HUES64 (cell line): ENCODE measurements at regions not wholly inside any gene's neighbourhood (a gene's known extent, or its start where the extent isn't known, plus 50 kb on each side); places are given as distances from the start of the nearest gene placed in this dataset.
A peak's percentile ranks its signal among the peaks of the same experiment; 100 is the strongest.

Experiments used
- H3K27ac ChIP-seq: 2 replicates; pipeline ENCODE4 v1.7.0; 2013; ENCODE audit warnings: low read depth, low read length, inconsistent platforms
- H3K27me3 ChIP-seq: 2 replicates; pipeline ENCODE4 v1.6.1; 2013; ENCODE audit warnings: mild to moderate bottlenecking, low read length; ENCODE audit not compliant: insufficient read depth
- H3K36me3 ChIP-seq: 2 replicates; pipeline ENCODE4 v1.6.1; 2013; ENCODE audit warnings: mild to moderate bottlenecking, low read length; ENCODE audit not compliant: insufficient read depth
- H3K4me1 ChIP-seq: 2 replicates; pipeline ENCODE4 v1.6.1; 2013; ENCODE audit warnings: mild to moderate bottlenecking, low read length, moderate library complexity; ENCODE audit not compliant: insufficient read depth
- H3K4me3 ChIP-seq: 2 replicates; pipeline ENCODE4 v1.5.1; 2013; ENCODE audit warnings: mild to moderate bottlenecking, low read length, moderate library complexity
- H3K9ac ChIP-seq: 2 replicates; pipeline ENCODE4 v1.6.1; 2013; ENCODE audit warnings: mild to moderate bottlenecking, low read depth, low read length
- H3K9me3 ChIP-seq: 2 replicates; pipeline ENCODE4 v1.6.1; 2013; ENCODE audit warnings: low read depth, low read length; ENCODE audit not compliant: insufficient read depth
- WGBS: fragments of 150-250, 120-280 bp; methylation state at CpG from one replicate; pipeline ENCODE4 v1.1.7; 2013; ENCODE audit warnings: missing lambda C conversion rate; 5-methylcytosine and 5-hydroxymethylcytosine counted together

DNA sequence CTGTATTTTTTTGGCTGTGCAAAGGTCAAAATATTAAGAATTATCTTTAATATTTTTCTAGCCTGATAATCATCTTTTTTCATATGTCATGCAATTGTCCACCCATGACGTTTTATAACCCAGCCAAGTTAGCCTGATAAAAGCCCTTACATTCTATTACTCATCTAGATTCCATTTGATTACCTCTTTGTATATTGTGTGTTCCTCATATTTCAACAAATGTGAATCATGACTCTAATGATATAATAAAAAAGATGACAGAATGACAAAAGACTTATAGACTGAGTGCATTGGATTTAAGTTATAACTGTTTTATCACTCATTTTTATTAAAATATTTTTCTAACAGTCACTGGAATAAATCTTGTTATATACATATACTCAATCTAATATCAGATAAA is 1560.0 kb upstream of the LRRTM3 start:
- WGBS = 89% methylated on average over 1 of the region's 1 CpG
- Histone ChIP-seq H3K27ac (no peak overlapping the region), H3K9ac (no peak overlapping the region), H3K4me3 (no peak overlapping the region), H3K9me3 (no peaks in the 10 kb centered on the region), H3K4me1 (no peaks in the 10 kb centered on the region), H3K27me3 (no peaks in the 10 kb centered on the region), H3K36me3 (no peaks in the 10 kb centered on the region)

DNA sequence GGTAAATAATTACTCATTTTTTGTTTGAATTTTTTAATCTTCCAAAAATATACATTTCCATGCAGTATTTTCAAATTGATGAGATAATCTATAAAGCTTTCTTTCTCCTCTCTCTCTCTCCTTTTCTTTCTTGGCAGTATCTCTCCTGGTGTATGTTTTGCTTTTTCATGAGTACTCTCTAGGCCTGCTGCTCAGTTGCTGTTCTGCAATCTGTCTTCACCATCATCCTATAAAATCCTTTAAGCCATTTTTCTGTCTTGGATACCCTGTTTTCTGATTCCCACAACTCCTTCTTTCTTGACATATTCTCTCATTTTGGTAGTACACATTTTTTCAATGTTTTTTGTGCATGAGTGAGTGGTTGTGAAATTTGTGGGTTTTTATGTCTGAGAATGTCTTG is 1558.1 kb upstream of the LRRTM3 start:
- no peaks in the 10 kb centered on the region for H3K36me3 ChIP-seq
- H3K27me3 ChIP-seq = no peaks in the 10 kb centered on the region
- no peaks in the 10 kb centered on the region for H3K9me3 ChIP-seq
- H3K27ac ChIP-seq = no peak overlapping the region
- H3K9ac ChIP-seq = no peak overlapping the region
- H3K4me3 ChIP-seq = no peak overlapping the region
- H3K4me1 ChIP-seq = no peaks in the 10 kb centered on the region

DNA sequence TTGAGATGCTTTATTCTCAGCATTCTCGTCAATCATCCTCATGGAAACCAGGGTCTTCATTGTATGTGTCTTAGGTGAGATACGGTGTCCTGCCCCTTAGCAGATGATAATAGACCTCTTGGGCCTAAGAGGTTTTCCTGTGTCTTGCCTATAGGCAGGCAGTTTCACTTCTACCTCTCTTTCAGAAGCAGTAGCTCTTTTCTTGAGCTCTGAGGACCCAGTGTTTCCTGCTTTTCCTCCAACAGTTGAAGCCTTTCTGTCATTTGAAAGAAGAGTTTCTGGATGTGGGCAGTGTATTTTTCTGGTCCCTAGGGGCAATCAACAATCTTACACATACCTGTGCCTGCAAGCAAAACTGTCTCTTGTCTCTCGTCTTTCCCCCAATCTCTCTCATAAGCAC is 1550.3 kb upstream of the LRRTM3 start:
- WGBS = 73% methylated on average over 3 of the region's 3 CpGs
- Histone ChIP-seq H3K4me1 (peaks cover 8% of the 10 kb centered on the region), H3K9me3 (no peaks in the 10 kb centered on the region), H3K27ac (no peak overlapping the region), H3K9ac (no peak overlapping the region), H3K27me3 (no peaks in the 10 kb centered on the region), H3K4me3 (no peak overlapping the region), H3K36me3 (no peaks in the 10 kb centered on the region)

DNA sequence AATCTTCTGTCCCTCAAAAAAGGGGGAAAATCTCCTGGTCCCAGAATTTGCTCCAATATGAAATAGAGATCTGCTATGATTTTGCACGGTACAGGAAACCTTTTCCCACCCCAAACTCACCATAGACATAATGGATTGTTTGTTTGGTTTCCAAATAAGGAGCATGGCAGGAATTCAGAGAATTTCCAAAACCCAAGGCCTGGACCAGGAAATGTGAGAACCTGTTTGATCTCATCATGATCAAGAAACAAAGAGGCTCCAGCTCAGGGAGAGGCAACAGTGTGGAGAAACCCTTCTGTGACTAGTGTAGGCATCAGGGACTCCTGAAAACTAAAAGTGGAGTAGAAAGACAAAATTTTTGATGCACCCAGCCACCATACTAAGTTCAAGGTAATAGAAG is 1548.1 kb upstream of the LRRTM3 start:
- WGBS = no CpG with 5 or more reads among the region's 1 CpG
- Histone ChIP-seq H3K4me3 (no peak overlapping the region), H3K9ac (no peak overlapping the region), H3K9me3 (no peaks in the 10 kb centered on the region), H3K36me3 (no peaks in the 10 kb centered on the region), H3K4me1 (peaks cover 8% of the 10 kb centered on the region), H3K27me3 (no peaks in the 10 kb centered on the region), H3K27ac (peak overlapping the region; percentile 36; the same call in 1 of the 2 replicates)

DNA sequence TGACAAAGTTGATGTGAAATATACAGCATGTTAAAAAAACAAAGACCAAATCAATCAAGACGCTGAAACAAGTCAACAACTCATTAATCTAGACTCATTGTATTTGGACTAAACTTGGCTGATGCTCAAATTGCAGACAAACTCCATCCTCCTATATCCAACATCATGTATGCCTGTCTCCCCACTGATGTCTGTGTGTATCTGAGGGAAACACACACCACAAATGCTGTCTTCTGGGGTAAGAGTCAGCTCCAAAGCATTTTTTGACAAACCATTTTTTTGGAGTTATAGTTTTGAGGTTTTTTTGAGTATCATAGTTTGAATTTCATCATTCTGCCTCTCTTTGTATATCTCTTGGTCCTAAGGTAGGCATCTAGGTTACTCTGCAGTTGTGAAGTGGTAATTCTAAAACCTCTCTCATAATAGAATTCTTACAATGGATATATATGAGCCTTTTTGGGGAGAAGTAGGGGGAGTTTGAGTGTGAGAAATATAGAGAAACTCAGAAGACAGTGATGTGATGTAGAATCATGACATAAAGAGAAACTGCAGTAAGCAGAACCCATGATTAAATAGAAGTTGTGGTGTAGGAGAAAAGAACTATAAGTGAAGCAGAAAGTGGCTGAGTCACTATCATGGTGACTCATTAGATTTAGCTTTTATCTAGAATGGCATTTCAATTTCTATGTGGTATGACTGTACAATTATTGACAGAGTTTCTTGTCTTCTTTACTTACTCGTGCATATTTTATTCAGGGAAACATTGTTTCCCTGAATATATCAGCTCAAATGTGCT is 1531.1 kb upstream of the LRRTM3 start:
- Histone ChIP-seq H3K27ac (no peak overlapping the region), H3K27me3 (no peaks in the 10 kb centered on the region), H3K9me3 (no peaks in the 10 kb centered on the region), H3K9ac (no peak overlapping the region), H3K4me3 (no peak overlapping the region), H3K36me3 (no peaks in the 10 kb centered on the region), H3K4me1 (no peaks in the 10 kb centered on the region)
- 44% methylated on average over 2 of the region's 2 CpGs for WGBS

DNA sequence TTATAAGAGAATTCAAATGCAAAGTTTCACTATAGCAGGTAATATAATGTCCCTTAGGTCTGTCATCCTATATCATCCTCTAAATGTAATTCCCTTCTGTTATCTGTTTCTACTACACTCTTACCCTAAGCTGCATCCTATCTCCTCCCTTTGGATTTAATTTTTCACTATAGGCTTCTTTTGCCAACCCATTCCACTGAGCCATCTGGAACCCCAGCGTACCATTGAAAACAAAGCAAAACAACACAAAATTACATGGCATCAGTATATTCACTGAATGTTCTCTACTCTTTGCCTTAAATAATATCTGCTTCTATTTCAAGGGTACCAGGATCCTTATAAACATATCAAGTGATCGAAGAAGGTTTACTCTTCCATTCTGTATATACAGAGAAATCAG is 1530.2 kb upstream of the LRRTM3 start:
- Histone ChIP-seq H3K27ac (no peak overlapping the region), H3K4me1 (no peaks in the 10 kb centered on the region), H3K4me3 (no peak overlapping the region), H3K36me3 (no peaks in the 10 kb centered on the region), H3K9me3 (no peaks in the 10 kb centered on the region), H3K9ac (no peak overlapping the region), H3K27me3 (no peaks in the 10 kb centered on the region)
- 95% methylated on average over 1 of the region's 2 CpGs for WGBS

DNA sequence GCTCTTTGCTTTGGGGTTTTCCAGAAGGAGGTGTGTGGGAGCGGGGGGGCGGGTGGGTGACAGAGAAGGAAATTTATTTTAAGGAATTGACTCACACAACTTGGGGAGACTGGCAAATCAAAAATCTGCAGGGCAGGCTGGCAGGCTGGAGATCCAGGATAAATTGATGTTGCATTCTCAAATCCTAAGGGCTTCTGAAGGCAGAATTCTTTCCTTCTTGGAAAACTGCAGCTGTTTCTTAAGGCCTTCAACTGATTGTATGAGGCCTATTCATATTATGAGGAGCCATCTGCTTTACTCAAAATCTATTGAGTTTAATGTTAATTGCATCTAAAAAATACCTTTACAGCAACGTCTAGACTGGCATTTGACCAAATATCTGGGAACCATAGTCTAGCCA is 1528.8 kb upstream of the LRRTM3 start:
- Histone ChIP-seq H3K9me3 (no peaks in the 10 kb centered on the region), H3K4me1 (no peaks in the 10 kb centered on the region), H3K27ac (no peak overlapping the region), H3K9ac (no peak overlapping the region), H3K36me3 (no peaks in the 10 kb centered on the region), H3K27me3 (no peaks in the 10 kb centered on the region), H3K4me3 (no peak overlapping the region)
- 97% methylated on average over 3 of the region's 3 CpGs for WGBS

DNA sequence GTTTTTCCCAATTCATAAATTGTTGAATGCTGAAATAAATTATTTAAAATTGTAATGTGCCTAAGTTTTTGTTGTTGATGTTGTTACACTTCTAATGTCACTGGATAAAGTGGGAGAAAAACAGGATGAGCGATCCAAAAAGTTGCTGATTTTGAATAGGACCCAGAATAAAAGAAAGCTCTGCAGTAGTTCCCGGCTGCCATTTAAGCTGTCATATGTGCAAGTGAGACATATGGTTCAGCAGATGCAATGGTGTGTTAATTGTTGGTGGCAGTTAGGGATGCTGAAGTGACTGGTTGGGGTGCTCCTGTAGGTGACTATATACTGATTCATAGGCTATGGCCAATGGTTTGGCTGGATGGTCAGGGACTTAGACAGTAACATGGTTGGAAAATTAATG is 1517.4 kb upstream of the LRRTM3 start:
- H3K9me3 ChIP-seq = 0 out of 2 replicates have a peak, but pooled peaks cover 7% of the 10 kb centered on the region
- 67% methylated on average over 2 of the region's 2 CpGs for WGBS
- no peaks in the 10 kb centered on the region for H3K27me3 ChIP-seq
- no peaks in the 10 kb centered on the region for H3K36me3 ChIP-seq
- no peak overlapping the region for H3K9ac ChIP-seq
- H3K4me3 ChIP-seq = no peak overlapping the region
- no peaks in the 10 kb centered on the region for H3K4me1 ChIP-seq
- H3K27ac ChIP-seq = no peak overlapping the region

DNA sequence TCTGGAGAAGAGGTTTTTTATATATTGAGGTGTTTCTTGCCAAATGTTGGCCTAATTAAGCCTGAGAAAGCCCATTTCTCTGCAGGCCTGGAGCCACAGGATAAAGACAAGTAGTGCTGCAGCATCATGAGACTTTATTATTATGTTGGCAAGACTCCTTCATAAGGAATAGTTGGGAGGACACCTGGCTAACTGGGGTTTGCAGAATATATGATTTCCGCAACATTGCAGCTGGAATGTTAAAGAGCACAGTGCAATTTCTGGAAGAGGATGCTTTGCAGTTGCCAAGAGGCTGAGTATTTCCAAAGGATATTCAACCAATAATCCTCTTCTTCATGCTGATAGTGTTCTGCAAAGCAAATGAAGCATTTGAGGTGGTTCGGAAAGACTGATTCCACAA is 1512.8 kb upstream of the LRRTM3 start:
- H3K9ac ChIP-seq = no peak overlapping the region
- H3K27ac ChIP-seq = no peak overlapping the region
- H3K4me1 ChIP-seq = no peaks in the 10 kb centered on the region
- peaks cover 31% of the 10 kb centered on the region for H3K9me3 ChIP-seq
- WGBS = 86% methylated on average over 2 of the region's 2 CpGs
- H3K27me3 ChIP-seq = no peaks in the 10 kb centered on the region
- no peak overlapping the region for H3K4me3 ChIP-seq
- H3K36me3 ChIP-seq = no peaks in the 10 kb centered on the region

DNA sequence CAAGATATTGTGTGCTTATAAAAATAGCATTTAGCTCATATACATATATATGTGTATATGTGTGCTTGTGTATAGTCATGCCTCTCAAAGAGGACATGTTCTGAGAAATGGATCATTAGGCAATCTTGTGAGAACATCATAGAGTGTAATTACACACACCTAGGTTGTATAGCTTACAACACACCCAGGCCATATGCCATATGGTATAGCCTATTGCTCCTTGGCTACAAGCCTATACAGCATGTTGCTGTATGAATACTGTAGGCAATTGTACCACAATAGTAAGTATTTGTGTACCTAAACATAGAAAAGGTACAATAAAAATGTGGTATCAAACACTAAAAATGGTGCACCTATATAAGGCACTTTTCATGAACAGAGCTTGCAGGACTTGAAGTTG is 1510.5 kb upstream of the LRRTM3 start:
- Histone ChIP-seq H3K36me3 (no peaks in the 10 kb centered on the region), H3K27me3 (no peaks in the 10 kb centered on the region), H3K27ac (no peak overlapping the region), H3K9ac (no peak overlapping the region), H3K4me3 (no peak overlapping the region), H3K4me1 (no peaks in the 10 kb centered on the region), H3K9me3 (peaks cover 31% of the 10 kb centered on the region)

DNA sequence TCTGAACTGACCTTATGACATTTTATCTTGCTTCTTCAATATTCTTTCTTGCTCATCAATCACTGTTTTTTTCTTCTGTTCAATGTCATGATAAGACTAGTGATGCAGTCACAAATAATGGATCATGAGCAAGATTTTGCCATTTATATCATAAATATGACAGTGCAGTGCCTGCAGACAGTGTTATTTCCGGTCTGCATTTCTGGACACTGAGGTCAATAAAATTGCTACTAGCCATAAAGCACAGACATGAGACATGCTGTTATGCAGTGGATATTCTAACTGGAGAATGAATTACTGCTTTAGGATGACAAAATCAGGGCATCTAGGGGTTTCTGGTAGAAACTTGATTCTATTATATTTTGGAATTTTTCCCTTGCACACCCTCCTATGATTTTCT is 1509.7 kb upstream of the LRRTM3 start:
- no peaks in the 10 kb centered on the region for H3K27me3 ChIP-seq
- no peak overlapping the region for H3K4me3 ChIP-seq
- no peaks in the 10 kb centered on the region for H3K4me1 ChIP-seq
- no peaks in the 10 kb centered on the region for H3K36me3 ChIP-seq
- peaks cover 31% of the 10 kb centered on the region for H3K9me3 ChIP-seq
- WGBS = 94% methylated on average over 1 of the region's 1 CpG
- no peak overlapping the region for H3K27ac ChIP-seq
- no peak overlapping the region for H3K9ac ChIP-seq

DNA sequence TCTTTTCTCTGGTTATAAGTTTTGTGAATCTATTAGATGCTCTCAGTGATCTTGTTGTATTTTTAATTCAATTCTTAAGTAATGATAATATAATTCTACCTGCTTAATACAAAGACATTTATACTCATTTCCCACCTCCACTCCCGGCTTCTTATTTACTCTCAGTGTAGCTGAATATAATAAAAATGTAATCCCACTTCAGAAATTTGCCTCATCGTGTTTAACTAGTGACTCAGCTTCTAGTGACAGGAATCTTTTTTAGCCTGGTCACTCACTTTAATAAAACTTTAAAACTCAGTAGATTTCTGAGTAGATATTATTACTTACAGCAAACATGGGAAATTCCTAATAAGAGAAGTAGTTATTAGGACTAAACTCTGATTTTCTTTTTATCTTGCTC is 1506.2 kb upstream of the LRRTM3 start:
- Histone ChIP-seq H3K9ac (no peak overlapping the region), H3K27me3 (no peaks in the 10 kb centered on the region), H3K36me3 (no peaks in the 10 kb centered on the region), H3K4me1 (no peaks in the 10 kb centered on the region), H3K27ac (no peak overlapping the region), H3K4me3 (no peak overlapping the region), H3K9me3 (peaks cover 13% of the 10 kb centered on the region)
- WGBS = no CpG with 5 or more reads among the region's 2 CpGs
